ENCODE measurements at regions not wholly inside any gene's neighbourhood (a gene's known extent, or its start where the extent isn't known, plus 50 kb on each side); places are given as distances from the start of the nearest gene placed in this dataset.

- no peak for DNase-seq
- no peaks in the 10 kb centered on the region for H3K4me1 ChIP-seq
Observed at GRCh38 chr2:37493425-37493824, 149.0 kb downstream of the QPCT start.

GRCh38 chr2:37499113-37499512, 154.7 kb downstream of the QPCT start:
- intact Hi-C loops (cut with DNase I; ENCODE audit: low total_unique reads): no loop called here
- H3K4me1 ChIP-seq: no peaks in the 10 kb centered on the region
- peaks cover 0 to 4% (median 0%) of the 10 kb centered on the region in 8 donors for H3K9me3 ChIP-seq
- no peak for TF ChIP-seq POLR2AphosphoS5 (IDR thresholded peaks at IDR 0.05)
- TF ChIP-seq POLR2A (IDR thresholded peaks at IDR 0.05): no peak
- no peak for TF ChIP-seq CTCF (IDR thresholded peaks at IDR 0.05 in 8 of 11, conservative IDR thresholded peaks at IDR 0.05 in 3 of 11)
- no peak for DNase-seq
- peaks cover 0 to 3% (median 0%) of the 10 kb centered on the region in 7 donors for H3K27me3 ChIP-seq (replicated peaks in 1 of 7)
- H3K36me3 ChIP-seq: no peaks in the 10 kb centered on the region
- 94 to 98% (median 96%) methylated on average over 3 of the region's 3 CpGs for WGBS, 5 donors
- no peak overlapping the region for H3K4me3 ChIP-seq
- no peak overlapping the region for H3K27ac ChIP-seq

More at GRCh38 chr2:37493425-37493824, 149.0 kb downstream of the QPCT start:
- H3K27me3 ChIP-seq (replicated peaks in 1 of 7): no peaks in the 10 kb centered on the region
- intact Hi-C loops (cut with DNase I; ENCODE audit: low total_unique reads): no loop called here
- 85 to 99% (median 93%) methylated on average over 3 of the region's 3 CpGs for WGBS, 5 donors
- H3K4me3 ChIP-seq: no peak overlapping the region
- peaks cover 0 to 5% (median 0%) of the 10 kb centered on the region in 8 donors for H3K9me3 ChIP-seq
- TF ChIP-seq POLR2A (IDR thresholded peaks at IDR 0.05): no peak
- no peak for TF ChIP-seq POLR2AphosphoS5 (IDR thresholded peaks at IDR 0.05)
- TF ChIP-seq CTCF (IDR thresholded peaks at IDR 0.05 in 8 of 11, conservative IDR thresholded peaks at IDR 0.05 in 3 of 11): no peak
- no peak overlapping the region for H3K27ac ChIP-seq
- H3K36me3 ChIP-seq: no peaks in the 10 kb centered on the region

GRCh38 chr2:37500031-37500430, 155.6 kb downstream of the QPCT start:
- TF ChIP-seq CTCF (IDR thresholded peaks at IDR 0.05 in 8 of 11, conservative IDR thresholded peaks at IDR 0.05 in 3 of 11): no peak
- TF ChIP-seq POLR2A (IDR thresholded peaks at IDR 0.05): no peak
- Histone ChIP-seq H3K36me3 (no peaks in the 10 kb centered on the region), H3K27ac (no peak overlapping the region)

GRCh38 chr2:37501113-37501512, 156.7 kb downstream of the QPCT start:
- H3K36me3 ChIP-seq: no peaks in the 10 kb centered on the region
- WGBS, 5 donors: 84 to 93% (median 91%) methylated on average over 2 of the region's 2 CpGs
- peaks cover 0 to 3% (median 0%) of the 10 kb centered on the region in 7 donors for H3K27me3 ChIP-seq (replicated peaks in 1 of 7)
- intact Hi-C loops (cut with DNase I; ENCODE audit: low total_unique reads): no loop called here
- TF ChIP-seq POLR2A (IDR thresholded peaks at IDR 0.05): no peak
- TF ChIP-seq POLR2AphosphoS5 (IDR thresholded peaks at IDR 0.05): no peak
- TF ChIP-seq CTCF (IDR thresholded peaks at IDR 0.05 in 8 of 11, conservative IDR thresholded peaks at IDR 0.05 in 3 of 11): no peak
- no peak overlapping the region for H3K27ac ChIP-seq
- DNase-seq: no peak
- H3K9me3 ChIP-seq: peaks cover 0 to 4% (median 0%) of the 10 kb centered on the region in 8 donors
- H3K4me3 ChIP-seq: no peak overlapping the region
- no peaks in the 10 kb centered on the region for H3K4me1 ChIP-seq

More at GRCh38 chr2:37500031-37500430, 155.6 kb downstream of the QPCT start:
- Histone ChIP-seq H3K27me3 (replicated peaks in 1 of 7) (peaks cover 0 to 3% (median 0%) of the 10 kb centered on the region in 7 donors), H3K4me3 (no peak overlapping the region), H3K4me1 (no peaks in the 10 kb centered on the region), H3K9me3 (peaks cover 0 to 4% (median 0%) of the 10 kb centered on the region in 8 donors)
- no peak for DNase-seq
- intact Hi-C loops (cut with DNase I; ENCODE audit: low total_unique reads): no loop called here
